ENCODE measurements at regions not wholly inside any gene's neighbourhood (a gene's known extent, or its start where the extent isn't known, plus 50 kb on each side); places are given as distances from the start of the nearest gene placed in this dataset.

DNA sequence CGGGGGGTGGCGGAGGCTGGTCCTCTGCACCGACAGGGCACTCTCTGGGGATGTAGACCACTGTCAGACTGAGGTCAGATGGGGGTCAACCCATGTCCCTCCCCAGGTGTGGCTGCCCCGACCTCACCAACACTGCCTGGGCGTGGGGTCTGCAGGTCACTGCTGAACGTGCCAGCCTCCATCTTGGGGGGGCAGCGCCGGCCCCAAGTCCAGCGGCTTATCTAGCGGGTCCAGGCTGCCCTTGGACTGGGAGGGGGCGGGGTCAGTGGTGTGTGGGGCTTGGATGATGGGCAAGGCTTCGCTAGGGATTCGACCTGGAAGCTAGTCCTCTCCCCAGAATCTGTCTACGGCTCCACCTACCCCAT, 178.2 kb downstream of the IGLL1 start:
- TF ChIP-seq, protein P1, sequence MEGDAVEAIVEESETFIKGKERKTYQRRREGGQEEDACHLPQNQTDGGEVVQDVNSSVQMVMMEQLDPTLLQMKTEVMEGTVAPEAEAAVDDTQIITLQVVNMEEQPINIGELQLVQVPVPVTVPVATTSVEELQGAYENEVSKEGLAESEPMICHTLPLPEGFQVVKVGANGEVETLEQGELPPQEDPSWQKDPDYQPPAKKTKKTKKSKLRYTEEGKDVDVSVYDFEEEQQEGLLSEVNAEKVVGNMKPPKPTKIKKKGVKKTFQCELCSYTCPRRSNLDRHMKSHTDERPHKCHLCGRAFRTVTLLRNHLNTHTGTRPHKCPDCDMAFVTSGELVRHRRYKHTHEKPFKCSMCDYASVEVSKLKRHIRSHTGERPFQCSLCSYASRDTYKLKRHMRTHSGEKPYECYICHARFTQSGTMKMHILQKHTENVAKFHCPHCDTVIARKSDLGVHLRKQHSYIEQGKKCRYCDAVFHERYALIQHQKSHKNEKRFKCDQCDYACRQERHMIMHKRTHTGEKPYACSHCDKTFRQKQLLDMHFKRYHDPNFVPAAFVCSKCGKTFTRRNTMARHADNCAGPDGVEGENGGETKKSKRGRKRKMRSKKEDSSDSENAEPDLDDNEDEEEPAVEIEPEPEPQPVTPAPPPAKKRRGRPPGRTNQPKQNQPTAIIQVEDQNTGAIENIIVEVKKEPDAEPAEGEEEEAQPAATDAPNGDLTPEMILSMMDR (IDR thresholded peaks at IDR 0.05) = no peak
- ATAC-seq (no peak), DNase-seq (peak; percentile 66)
- Histone ChIP-seq H3K27ac (no peak overlapping the region), H3K4me1 (peaks cover 5% of the 10 kb centered on the region), H3K27me3 (no peaks in the 10 kb centered on the region), H3K36me3 (no peaks in the 10 kb centered on the region), H3K9me3 (no peaks in the 10 kb centered on the region), H3K4me3 (peak overlapping the region; percentile 39)
- intact Hi-C loops (cut with DNase I) = no loop called here

DNA sequence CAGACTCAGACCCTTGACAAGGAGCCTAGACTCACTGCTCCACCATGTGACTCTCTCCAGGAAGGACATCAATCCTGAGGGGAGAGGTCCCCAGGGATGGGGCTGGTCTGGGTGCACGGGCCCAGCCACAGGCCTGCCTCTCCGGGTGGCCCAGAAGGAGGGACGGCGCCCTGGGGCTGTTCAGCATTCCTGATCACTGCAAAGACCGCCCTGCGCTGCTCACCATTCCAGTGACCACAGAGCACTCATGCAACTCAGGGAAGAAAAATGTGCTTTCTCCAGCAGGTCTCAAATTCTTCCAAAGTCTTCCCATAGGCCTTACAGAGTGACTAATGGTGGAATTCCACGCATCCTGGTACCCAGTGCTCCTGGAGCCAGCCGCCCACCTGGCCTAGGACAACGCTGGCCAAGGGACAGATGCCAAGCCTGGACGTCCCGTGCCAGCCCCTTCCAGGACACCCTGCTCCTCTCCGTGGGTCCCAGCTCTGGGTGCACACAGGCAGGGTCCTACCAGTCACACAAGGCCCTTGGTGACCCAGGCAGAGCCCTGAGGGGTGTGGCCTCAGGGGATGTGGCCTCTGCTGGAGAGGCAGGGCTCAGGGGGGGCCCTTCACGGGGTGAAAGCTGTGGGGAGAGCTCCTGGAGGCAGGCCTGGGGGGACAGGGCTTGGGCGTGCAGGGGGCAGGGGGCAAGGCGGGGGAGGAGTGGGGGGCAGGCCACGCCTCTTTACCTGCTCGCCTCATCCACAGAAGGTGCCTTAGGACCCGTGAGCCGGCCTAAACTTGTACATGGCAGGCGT, 178.8 kb downstream of the IGLL1 start:
- Histone ChIP-seq H3K36me3 (no peaks in the 10 kb centered on the region), H3K27ac (no peak overlapping the region), H3K4me3 (no peak overlapping the region), H3K27me3 (no peaks in the 10 kb centered on the region), H3K9me3 (no peaks in the 10 kb centered on the region), H3K4me1 (peaks cover 5% of the 10 kb centered on the region)
- DNase-seq = peak; percentile 56
- TF ChIP-seq, protein P1 (IDR thresholded peaks at IDR 0.05) = no peak
- intact Hi-C loops (cut with DNase I) = no loop called here
- no peak for ATAC-seq

DNA sequence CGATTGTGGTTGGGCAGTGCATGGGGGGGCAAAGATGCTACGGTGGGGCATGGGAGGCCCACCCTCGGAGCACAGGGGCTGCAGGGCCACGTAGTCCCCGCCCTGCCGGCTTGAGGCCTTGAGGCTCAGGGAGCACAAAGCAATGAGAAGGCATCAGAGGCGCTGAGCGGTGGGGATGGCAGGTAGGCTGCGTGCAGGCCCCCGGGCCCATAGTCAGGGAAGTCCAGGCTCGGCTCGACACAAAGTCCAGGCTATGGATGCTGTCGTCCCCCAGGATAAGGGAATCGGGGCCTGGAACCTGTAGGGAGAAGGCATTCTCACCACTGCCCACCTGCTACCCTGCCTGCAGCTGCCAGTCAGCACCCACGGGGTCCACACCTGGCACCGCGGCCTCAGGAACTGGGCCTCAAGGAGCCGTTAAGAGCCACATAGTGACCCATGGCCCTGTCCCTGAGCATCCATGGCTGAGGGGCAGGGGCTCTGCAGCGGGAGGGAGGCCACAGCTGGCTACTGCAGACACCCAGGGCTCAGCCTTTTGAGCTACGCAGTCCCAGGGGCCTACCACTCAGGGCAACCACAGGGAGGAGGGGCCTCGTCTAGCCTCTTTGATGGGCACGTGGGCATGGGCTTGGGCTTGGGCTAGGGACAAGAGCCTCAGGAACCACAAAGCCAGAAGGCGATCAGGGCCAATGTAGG, 179.7 kb downstream of the IGLL1 start:
- Histone ChIP-seq H3K4me1 (peaks cover 5% of the 10 kb centered on the region), H3K9me3 (no peaks in the 10 kb centered on the region), H3K36me3 (no peaks in the 10 kb centered on the region), H3K4me3 (no peak overlapping the region), H3K27ac (no peak overlapping the region), H3K27me3 (no peaks in the 10 kb centered on the region)
- ATAC-seq = no peak
- intact Hi-C loops (cut with DNase I) = no loop called here
- DNase-seq = peak; percentile 51
- TF ChIP-seq, protein P1 (IDR thresholded peaks at IDR 0.05) = no peak

DNA sequence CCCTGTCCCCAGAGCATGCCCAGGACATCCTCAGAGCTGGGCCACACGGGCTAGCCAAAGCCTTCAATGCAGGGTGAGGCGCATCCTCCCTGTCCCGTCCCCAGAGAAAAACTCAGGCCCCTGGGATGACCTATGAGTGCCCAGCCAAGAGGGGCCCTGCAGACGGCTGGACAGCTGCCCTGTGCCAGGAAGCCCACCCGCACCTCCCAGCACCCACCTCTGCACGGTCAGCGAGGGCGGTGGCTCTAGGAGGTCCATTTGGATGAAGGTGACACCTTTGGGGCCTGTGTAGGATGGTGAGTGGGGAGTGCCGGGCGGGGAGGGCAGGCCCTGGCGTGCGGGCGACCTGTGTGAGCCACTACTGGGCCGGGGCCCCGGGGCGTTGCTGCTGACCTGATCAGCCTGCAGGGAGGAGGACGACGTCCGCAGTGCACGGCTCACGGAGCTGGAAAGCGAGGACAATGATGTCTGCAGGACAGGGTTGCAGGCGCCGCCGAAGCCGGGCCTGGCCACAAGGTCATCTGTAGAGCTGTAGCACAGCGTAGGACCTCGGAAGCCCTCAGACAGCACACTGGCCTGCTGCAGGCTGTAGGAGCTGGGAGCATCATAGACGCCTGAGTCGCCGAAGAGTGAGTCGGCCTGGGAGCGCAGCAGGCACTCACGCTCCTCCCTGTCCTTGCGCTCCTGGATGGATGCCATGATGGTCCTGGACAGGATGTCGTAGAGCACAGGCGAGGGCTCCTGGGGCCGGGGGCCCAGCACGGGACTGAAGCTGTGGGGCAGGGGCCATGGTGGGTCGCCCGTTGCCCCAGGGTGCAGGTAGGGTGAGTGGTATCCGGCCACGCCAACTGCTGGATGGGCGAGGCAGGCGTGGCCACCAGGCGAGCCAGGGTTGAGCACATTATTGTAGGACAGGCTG, 180.5 kb downstream of the IGLL1 start:
- Histone ChIP-seq H3K9me3 (no peaks in the 10 kb centered on the region), H3K27me3 (no peaks in the 10 kb centered on the region), H3K4me3 (no peak overlapping the region), H3K36me3 (no peaks in the 10 kb centered on the region), H3K27ac (no peak overlapping the region), H3K4me1 (peaks cover 5% of the 10 kb centered on the region)
- TF ChIP-seq, protein P1 (IDR thresholded peaks at IDR 0.05) = no peak
- no peak for ATAC-seq
- intact Hi-C loops (cut with DNase I) = no loop called here
- DNase-seq = peak; percentile 64

DNA sequence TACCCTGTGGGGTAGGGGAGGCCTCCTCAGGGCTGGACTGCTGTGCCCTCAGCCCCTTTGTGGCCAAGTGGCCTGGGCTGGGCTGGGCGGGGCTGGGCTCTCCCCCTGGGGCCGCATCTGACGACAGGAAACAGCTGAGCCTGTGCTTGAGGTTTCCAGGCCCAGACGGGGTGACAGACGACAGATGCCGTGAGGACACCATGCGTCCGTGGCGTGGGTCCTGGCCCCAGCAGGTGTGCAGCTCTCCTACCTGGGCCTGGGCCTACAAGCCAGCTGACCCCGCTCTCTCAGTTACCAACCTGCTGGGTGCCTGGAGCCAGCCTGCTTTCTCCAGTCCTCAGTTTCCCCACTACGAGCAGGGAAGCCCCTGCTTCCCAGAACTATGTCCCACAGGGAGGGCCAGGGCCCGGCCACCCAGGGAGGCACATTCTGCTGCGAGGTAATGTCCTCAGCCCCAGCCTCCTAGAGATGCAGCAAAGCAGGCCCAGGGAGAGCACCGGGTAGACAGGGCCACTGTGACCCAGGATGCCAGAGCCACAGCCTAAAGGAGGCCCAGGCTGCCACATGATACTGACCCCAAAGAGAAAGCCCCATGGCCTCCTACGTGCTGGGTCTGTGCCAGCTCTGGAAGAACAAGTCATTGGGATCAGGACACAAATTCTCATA, 181.3 kb downstream of the IGLL1 start:
- no peaks in the 10 kb centered on the region for H3K9me3 ChIP-seq
- ATAC-seq (no peak), DNase-seq (peak; percentile 43)
- no peak overlapping the region for H3K4me3 ChIP-seq
- TF ChIP-seq, protein P1 (IDR thresholded peaks at IDR 0.05) = no peak
- intact Hi-C loops (cut with DNase I) = no loop called here
- H3K27ac ChIP-seq = no peak overlapping the region
- H3K27me3 ChIP-seq = no peaks in the 10 kb centered on the region
- no peaks in the 10 kb centered on the region for H3K36me3 ChIP-seq
- peaks cover 5% of the 10 kb centered on the region for H3K4me1 ChIP-seq

All from upper lobe of right lung (tissue), 1 donor.